HT1080 (cell line): ENCODE measurements at regions not wholly inside any gene's neighbourhood (a gene's known extent, or its start where the extent isn't known, plus 50 kb on each side); places are given as distances from the start of the nearest gene placed in this dataset.

Experiments
- DNase-seq: peaks from one replicate; pipeline ENCODE4 v3.0.0-alpha.2; 2015; ENCODE audit warnings: low read depth

GRCh38 chr20:16220826-16221225 is 352.4 kb downstream of the KIF16B start:
- DNase-seq, result no peak

- no peak for DNase-seq
Observed at GRCh38 chr20:16219182-16219581, 354.1 kb downstream of the KIF16B start.

DNA sequence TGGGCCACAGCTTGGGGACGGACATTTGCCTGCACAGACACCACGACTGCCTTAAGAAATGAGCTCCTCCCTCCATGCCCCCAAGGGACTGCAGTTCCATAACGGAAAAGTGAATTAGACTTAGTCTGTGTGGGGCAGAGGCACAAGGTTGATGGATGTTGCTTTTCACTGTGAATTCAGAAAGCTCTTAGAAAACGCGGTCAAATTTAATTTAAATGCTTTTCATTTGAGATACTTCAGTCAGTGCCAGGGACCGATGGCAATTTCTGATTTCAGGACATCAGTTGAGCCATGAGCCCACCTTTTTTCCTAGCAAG is 356.4 kb downstream of the KIF16B start:
- DNase-seq, result no peak

DNA sequence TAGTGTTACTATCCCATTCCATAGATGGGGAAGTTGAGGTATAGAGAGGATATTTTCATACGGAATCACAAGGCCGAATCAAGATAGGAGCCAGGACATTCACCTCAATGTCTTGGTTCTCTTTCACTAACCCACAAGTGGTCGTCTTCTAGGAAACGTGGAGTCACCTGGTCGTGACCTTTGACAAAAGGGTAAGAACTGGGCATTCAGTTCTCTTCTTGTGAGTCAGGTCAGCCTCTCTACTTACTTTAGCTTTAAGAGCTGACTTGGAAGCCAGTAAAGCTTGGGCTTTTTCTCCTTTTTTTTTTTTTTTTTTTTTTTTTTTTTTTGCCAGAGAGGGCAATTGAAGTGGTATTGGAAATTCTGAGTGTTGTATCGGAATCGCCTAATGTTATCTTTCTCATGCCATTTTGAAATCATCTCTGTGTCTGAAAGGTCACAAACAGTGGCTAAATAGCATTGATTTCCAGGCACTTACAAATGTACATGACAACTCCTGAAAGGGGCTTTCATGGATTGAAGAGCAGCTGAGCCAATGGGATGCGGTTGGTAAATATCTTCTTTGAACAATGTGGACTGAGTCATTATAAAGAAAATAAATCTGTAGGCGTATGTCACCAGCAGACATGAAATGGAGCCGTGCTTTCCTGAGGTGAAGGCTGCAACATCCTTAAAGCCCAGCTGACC is 356.9 kb downstream of the KIF16B start:
- no peak for DNase-seq

GRCh38 chr20:16215041-16215440 is 358.2 kb downstream of the KIF16B start:
- no peak for DNase-seq

DNA sequence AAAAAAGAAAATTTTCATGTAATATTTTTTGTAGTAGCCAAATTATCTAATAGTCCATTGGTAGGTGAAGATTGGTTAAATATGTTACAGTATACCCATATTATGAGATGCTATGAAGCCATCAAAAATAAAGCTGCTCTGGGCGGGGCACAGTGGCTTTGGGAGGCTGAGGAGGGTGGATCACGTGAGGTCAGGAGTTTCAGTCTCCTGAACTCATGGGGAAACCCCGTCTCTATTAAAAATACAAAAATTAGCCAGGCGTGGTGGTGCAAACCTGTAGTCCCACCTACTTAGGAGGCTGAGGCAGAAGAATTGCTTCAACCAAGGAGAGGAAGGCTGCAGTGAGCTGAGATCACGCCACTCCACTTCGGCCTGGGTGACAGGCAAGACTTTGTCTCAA is 360.5 kb downstream of the KIF16B start:
- no peak for DNase-seq

GRCh38 chr20:16209951-16210361 is 363.3 kb downstream of the KIF16B start:
- no peak for DNase-seq

GRCh38 chr20:16209357-16209756 is 363.9 kb downstream of the KIF16B start:
- DNase-seq, result no peak

DNA sequence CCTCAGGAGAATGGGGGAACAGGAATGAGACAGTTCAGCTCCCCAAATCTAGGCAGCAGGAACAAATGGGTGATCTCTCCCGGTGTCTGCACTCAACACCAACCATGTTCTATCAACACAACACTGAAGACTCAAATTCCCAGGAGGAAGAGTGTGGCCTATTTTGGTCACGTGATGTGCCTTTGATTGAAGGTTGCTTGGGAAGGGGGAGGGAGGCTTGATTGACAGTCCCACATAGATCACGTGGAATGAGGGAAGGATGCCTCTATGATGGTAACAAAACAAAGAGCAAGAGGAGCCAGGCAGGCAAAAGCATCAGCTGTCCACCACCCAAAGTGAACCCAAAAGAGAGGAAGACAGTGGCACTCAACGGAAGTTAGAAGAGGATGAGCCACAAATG is 364.8 kb downstream of the KIF16B start:
- no peak for DNase-seq

- DNase-seq, result no peak
Observed at GRCh38 chr20:16206817-16207216, 366.4 kb downstream of the KIF16B start.

DNA sequence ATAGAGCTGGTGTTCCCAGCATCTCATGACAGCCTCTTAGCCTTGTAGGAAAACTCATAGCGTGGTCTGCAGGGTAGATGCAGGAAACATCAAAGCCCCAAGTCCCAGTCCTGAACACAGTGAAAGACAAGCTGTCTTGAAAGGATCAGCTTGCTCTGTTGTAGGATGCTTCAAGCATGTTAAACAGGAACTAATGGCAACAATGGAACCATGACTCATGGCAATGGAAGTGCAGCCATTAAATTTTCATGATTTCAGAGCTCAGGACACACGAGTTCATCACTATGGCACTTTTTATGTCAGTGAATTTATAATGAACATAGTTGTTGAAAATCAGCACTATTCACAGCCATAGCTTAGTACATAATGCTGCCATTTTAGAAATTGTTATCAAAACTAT is 367.7 kb downstream of the KIF16B start:
- no peak for DNase-seq

DNA sequence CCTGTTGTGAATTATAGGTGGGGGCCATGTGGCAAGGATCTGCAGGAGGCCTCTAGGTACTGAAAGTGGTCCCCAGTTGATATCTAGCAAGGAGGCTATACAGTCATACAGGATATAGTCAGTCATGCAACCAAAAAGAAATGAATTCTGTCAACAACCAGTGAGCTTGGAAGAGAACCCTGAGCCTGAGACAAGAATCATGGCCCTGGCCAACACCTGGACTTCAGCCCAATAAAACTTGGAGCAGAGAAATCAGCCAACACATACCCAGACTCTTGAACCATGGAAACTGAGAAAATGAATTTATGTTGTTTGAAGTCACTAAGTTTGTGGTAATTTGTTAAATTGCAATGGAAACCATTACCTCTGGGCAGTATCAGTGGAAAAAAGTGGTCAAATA is 370.2 kb downstream of the KIF16B start:
- no peak for DNase-seq

GRCh38 chr20:16201191-16201590 is 372.1 kb downstream of the KIF16B start:
- DNase-seq, result peak; percentile 53

DNA sequence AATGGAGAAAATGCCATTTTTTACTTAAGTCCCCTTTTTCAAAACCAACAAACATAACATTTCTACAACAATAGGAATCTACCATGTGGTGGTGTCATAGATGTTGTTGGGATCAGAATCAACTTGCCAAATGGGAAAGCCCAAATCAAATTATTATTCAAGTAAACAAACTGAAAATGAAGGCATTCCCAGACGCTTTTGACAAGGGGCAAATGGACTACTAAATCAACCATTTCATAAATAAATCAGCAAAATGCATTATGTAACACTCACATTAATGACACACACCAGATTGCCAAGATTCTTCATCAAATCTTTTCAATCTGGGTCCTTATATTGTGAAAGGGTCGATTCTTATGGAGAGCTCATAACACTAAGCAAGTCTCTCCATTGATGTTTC is 375.6 kb downstream of the KIF16B start:
- DNase-seq, result no peak

DNA sequence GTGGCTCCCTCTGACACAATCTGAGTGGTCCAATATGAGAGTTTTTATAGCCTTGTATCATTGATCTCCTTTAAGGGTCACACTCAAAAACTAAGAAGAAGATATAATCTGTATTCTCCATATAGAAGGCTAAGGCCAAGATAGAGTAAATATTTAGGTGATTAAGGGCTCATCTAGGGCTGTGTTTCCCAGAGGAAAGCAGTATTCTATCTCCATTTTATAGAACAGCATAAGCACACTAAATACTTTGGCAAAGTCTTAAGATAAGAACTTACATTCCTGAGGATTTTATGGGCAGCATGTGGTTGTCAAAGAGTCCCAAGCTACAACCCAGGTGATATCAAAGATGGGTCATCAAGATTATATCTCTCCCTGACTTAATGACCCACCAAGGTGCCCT is 377.6 kb downstream of the KIF16B start:
- no peak for DNase-seq

GRCh38 chr20:16194617-16195360 is 378.5 kb downstream of the KIF16B start:
- no peak for DNase-seq

DNA sequence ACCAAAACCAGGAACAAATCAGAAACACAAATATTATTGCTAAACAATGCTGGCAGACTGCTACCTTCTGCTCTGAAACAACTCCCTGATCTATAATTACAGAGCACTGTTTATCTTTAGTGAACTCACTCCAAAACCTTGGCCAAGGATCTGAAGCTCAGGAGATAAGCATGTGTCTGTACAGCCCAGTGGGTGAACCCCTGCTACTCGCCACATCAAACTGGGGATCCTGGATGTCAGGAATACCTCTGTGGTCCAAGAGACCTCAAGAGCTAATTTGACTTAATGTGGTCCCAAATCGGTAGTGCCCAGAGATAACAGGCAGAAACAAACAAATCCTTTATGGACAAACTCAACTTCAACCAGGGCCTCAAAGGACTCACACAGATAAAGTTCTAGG is 381.8 kb downstream of the KIF16B start:
- no peak for DNase-seq

DNA sequence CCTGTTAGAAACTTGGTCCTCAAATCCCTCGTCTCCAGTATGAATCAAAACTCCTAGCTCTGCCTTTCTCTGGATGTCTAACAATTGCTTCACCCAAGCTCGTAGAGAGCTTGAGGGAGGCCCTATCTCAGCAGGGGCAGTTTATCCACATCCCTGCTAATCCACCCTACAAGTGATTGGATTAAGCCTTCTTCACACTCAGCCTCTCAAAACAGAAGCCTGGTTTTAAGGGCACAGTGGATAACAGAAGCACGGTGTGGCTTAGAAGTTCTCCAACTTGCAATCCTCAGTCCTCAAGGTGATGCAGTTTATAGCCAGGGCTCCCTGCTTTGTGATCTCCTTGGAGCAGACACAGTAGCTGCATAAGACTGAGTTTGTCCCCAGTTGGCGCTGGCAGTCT is 383.9 kb downstream of the KIF16B start:
- no peak for DNase-seq

GRCh38 chr20:16187956-16188616 is 385.2 kb downstream of the KIF16B start:
- DNase-seq, result no peak

GRCh38 chr20:16179919-16180318 is 393.3 kb downstream of the KIF16B start:
- no peak for DNase-seq

- DNase-seq, result no peak
Observed at GRCh38 chr20:16179371-16179770, 393.9 kb downstream of the KIF16B start.

DNA sequence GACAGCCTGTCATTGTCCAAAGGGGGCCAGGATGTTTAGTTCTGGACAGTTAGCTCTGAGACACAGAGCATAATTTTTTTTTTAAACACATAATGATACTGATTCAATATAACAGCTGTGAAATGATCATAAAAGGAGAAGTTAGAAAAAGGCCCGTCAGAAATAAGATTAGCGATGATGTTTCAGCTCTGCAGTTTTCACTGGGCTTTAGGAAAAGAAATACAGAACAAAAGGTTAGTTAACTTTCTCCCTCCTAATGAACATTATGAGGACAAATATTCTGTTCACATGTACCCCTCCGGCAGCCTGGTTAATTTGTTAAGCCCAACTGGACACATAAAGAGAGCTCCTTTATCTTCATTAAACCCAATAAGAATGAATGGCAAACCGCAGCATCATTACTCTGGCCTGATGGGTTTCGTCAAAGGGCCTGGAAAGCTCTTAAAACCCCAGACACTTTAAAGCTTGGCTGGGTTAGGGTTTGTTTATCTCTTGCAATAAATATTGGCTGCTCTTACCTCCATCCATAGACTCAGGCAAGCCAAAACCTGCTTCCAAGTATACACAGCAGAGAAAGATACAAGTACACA is 394.6 kb downstream of the KIF16B start:
- DNase-seq, result no peak
